HG03520 (cell line): ENCODE measurements at regions not wholly inside any gene's neighbourhood (a gene's known extent, or its start where the extent isn't known, plus 50 kb on each side); places are given as distances from the start of the nearest gene placed in this dataset.
"Not testable (repeated sequence)": the region's sequence is repeated elsewhere in the genome, so short reads cannot be mapped to it uniquely, and the experiment has no call there.

Experiments
- ATAC-seq: cut with Tn5 transposase; IDR thresholded peaks from one replicate; pipeline ENCODE4 v1.9.1; 2021; ENCODE audit warnings: mild to moderate bottlenecking, moderate library complexity; ENCODE audit not compliant: unreplicated experiment

- ATAC-seq: no peak
Measured at GRCh38 chr7:119228482-119228881, 1004.0 kb downstream of the ANKRD7 start.

GRCh38 chr7:119232091-119232490, 1007.6 kb downstream of the ANKRD7 start:
- no peak for ATAC-seq

GRCh38 chr7:119233015-119233414, 1008.5 kb downstream of the ANKRD7 start:
- ATAC-seq: no peak

GRCh38 chr7:119252962-119253361, 1020.0 kb upstream of the KCND2 start:
- no peak for ATAC-seq

- no peak for ATAC-seq
Measured at GRCh38 chr7:119254742-119255141, 1018.2 kb upstream of the KCND2 start.

- ATAC-seq: no peak
Measured at GRCh38 chr7:119256001-119256400, 1017.0 kb upstream of the KCND2 start.

GRCh38 chr7:119256446-119257131, 1016.4 kb upstream of the KCND2 start:
- ATAC-seq: no peak

- ATAC-seq: not testable (repeated sequence)
Measured at GRCh38 chr7:119266790-119267189, 1006.2 kb upstream of the KCND2 start.

- peak; percentile 95 for ATAC-seq
Measured at GRCh38 chr7:119270045-119270464, 1002.9 kb upstream of the KCND2 start.

GRCh38 chr7:119270644-119271043, 1002.3 kb upstream of the KCND2 start:
- ATAC-seq: no peak

GRCh38 chr7:119271147-119271779, 1001.7 kb upstream of the KCND2 start:
- ATAC-seq: no peak

- ATAC-seq: no peak
Measured at GRCh38 chr7:119281181-119281846, 991.7 kb upstream of the KCND2 start.

GRCh38 chr7:119283353-119283752, 989.6 kb upstream of the KCND2 start:
- no peak for ATAC-seq

- no peak for ATAC-seq
Measured at GRCh38 chr7:119288416-119288815, 984.6 kb upstream of the KCND2 start.

GRCh38 chr7:119300341-119300740, 972.6 kb upstream of the KCND2 start:
- not testable (repeated sequence) for ATAC-seq

GRCh38 chr7:119320316-119320715, 952.7 kb upstream of the KCND2 start:
- ATAC-seq: no peak

- no peak for ATAC-seq
Measured at GRCh38 chr7:119329715-119330114, 943.3 kb upstream of the KCND2 start.

- no peak for ATAC-seq
Measured at GRCh38 chr7:119335405-119335804, 937.6 kb upstream of the KCND2 start.

- ATAC-seq: no peak
Measured at GRCh38 chr7:119341822-119342221, 931.2 kb upstream of the KCND2 start.

- no peak for ATAC-seq
Measured at GRCh38 chr7:119343289-119343688, 929.7 kb upstream of the KCND2 start.

- ATAC-seq: no peak
Measured at GRCh38 chr7:119344466-119344865, 928.5 kb upstream of the KCND2 start.

- no peak for ATAC-seq
Measured at GRCh38 chr7:119348491-119348890, 924.5 kb upstream of the KCND2 start.
